PFSK-1 (cell line): ENCODE measurements at regions not wholly inside any gene's neighbourhood (a gene's known extent, or its start where the extent isn't known, plus 50 kb on each side); places are given as distances from the start of the nearest gene placed in this dataset.

ENCODE experiments used
- POLR2AphosphoS5 ChIP-seq: IDR thresholded peaks from 2 replicates; pipeline ENCODE4 v1.6.1; 2012; ENCODE audit warnings: low read depth, mild to moderate bottlenecking, control low read depth, low read length, moderate library complexity
- REST ChIP-seq, 2 experiments: IDR thresholded peaks; 2 replicates each; pipeline versions ENCODE4 v1.6.1 to v1.8.0; 2011 to 2012; ENCODE audit warnings: low read depth in 2 of 2, low read length in 2 of 2, control low read depth in 1 of 2, inconsistent platforms in 1 of 2, mild to moderate bottlenecking in 1 of 2, moderate library complexity in 1 of 2; ENCODE audit not compliant: insufficient read depth in 1 of 2
- SIN3A ChIP-seq: IDR thresholded peaks from 2 replicates; pipeline ENCODE4 v1.6.1; 2012; ENCODE audit warnings: mild to moderate bottlenecking, low read length, moderate library complexity, borderline replicate concordance; ENCODE audit not compliant: insufficient read depth

- TF ChIP-seq POLR2AphosphoS5: no peak
- no peak for TF ChIP-seq REST (IDR thresholded peaks at IDR 0.05; ENCODE audit: insufficient read depth in 1 of 2, low read depth in 2 of 2, low read length in 2 of 2)
- TF ChIP-seq SIN3A: no peak
Observed at GRCh38 chr5:125465703-125466102, 719.3 kb upstream of the ZNF608 start.
